BJ (cell line): ENCODE measurements at regions not wholly inside any gene's neighbourhood (a gene's known extent, or its start where the extent isn't known, plus 50 kb on each side); places are given as distances from the start of the nearest gene placed in this dataset.

Experiments
- CTCF ChIA-PET: fragments of 350-600 bp; formaldehyde crosslinking; extraction: SDS; loops from one replicate; lab custom pipeline; 2021; ENCODE audit warnings: antibody characterized with exemption, inconsistent platforms; lab: Yijun Ruan, JAX
- POLR2A ChIA-PET: fragments of 300-600 bp; sonication (Branson Sonifier 250); formaldehyde crosslinking; extraction: SDS; loops from one replicate; lab custom pipeline; 2021; ENCODE audit warnings: antibody characterized with exemption; lab: Charles Lee
- DNase-seq: peaks from one replicate; pipeline ENCODE4 v3.0.0-alpha.2; 2011; ENCODE audit warnings: low read depth
- H3K27me3 ChIP-seq: 2 replicates; pipeline ENCODE4 v1.6.0; 2011; ENCODE audit warnings: low read length; ENCODE audit not compliant: control insufficient read depth, insufficient read depth
- H3K36me3 ChIP-seq: 2 replicates; pipeline ENCODE4 v1.5.1; 2011; ENCODE audit warnings: low read length; ENCODE audit not compliant: control insufficient read depth, insufficient read depth
- H3K4me3 ChIP-seq: 2 replicates; pipeline ENCODE4 v1.5.1; 2011; ENCODE audit warnings: low read depth, mild to moderate bottlenecking, control low read depth, low read length
- TF ChIP-seq, protein P1 (sequence below): IDR thresholded peaks from 2 replicates; pipeline ENCODE4 v1.5.1; 2011; ENCODE audit warnings: low read depth, mild to moderate bottlenecking, control low read depth, inconsistent platforms, low read length, moderate library complexity; ENCODE audit not compliant: insufficient read depth

DNA sequence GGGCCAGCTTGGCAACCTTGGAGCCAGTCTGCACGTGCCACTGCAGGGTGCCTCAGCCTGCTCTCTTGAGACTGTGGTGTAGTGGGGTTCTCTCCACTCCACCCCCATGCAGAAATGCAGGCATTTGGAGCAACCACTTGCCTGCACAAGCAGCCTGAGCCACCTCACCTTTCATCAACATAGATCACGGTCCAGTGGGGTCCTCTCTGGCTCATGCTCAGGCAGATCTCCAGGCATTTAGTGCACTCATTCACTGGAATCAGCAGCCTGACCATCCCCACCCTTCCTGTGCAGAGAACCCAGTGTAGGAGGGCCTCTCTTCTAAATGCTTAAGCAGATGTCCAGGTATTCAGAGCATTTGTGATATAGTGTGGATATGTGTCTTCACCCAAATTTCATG lies 2330.1 kb downstream of the PCDH9 start:
- ChIA-PET POLR2A (no interaction called here), CTCF (no interaction called here)
- H3K36me3 ChIP-seq: no peaks in the 10 kb centered on the region
- no peak for DNase-seq
- no peak overlapping the region for H3K4me3 ChIP-seq
- no peaks in the 10 kb centered on the region for H3K27me3 ChIP-seq
- TF ChIP-seq, protein P1, sequence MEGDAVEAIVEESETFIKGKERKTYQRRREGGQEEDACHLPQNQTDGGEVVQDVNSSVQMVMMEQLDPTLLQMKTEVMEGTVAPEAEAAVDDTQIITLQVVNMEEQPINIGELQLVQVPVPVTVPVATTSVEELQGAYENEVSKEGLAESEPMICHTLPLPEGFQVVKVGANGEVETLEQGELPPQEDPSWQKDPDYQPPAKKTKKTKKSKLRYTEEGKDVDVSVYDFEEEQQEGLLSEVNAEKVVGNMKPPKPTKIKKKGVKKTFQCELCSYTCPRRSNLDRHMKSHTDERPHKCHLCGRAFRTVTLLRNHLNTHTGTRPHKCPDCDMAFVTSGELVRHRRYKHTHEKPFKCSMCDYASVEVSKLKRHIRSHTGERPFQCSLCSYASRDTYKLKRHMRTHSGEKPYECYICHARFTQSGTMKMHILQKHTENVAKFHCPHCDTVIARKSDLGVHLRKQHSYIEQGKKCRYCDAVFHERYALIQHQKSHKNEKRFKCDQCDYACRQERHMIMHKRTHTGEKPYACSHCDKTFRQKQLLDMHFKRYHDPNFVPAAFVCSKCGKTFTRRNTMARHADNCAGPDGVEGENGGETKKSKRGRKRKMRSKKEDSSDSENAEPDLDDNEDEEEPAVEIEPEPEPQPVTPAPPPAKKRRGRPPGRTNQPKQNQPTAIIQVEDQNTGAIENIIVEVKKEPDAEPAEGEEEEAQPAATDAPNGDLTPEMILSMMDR: no peak

DNA sequence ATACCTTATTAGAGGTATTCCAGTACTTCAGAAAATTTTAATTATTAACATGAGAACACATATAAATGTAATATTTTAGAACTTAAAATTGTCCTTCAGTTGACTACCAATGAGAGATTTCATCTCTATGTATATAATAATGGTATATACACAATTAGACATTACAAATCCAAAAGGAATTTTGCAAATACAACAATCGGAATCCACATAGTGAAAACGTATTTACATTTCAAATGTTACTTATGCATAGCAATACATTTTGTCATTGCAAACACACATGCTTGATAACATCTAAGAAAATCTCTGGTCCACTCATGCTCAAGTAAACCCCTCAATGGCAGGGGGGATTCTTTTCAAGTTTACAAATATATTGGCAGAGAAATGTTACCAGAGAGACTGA lies 2345.2 kb downstream of the PCDH9 start:
- POLR2A ChIA-PET: no interaction called here
- H3K4me3 ChIP-seq: no peak overlapping the region
- TF ChIP-seq, protein P1: no peak
- DNase-seq: no peak
- no peaks in the 10 kb centered on the region for H3K27me3 ChIP-seq
- CTCF ChIA-PET: interaction anchor here (0.6 kb wide), 1 partner anchor 645 kb away, joined by 3 read pairs; no protein-coding TSS in a partner anchor
- no peaks in the 10 kb centered on the region for H3K36me3 ChIP-seq

DNA sequence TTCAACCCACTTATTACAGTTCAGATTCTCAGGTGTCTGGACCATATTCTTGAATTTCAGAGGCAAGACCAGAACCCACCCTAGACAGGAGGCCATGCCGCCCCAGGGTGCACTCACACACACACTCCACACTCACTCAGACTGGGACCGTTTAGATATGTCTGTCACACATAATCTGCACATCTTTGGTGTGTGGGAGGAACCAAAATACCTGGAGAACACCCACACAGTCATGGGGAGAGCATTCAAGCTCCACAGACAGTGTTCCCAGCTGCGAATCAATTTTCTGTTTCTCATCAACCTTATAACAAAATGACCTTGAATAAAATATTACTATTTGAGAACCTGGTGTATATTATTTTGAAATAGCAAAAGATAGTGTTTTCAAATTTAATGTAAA lies 2353.0 kb downstream of the PCDH9 start:
- no peaks in the 10 kb centered on the region for H3K27me3 ChIP-seq
- H3K36me3 ChIP-seq: no peaks in the 10 kb centered on the region
- CTCF ChIA-PET: no interaction called here
- TF ChIP-seq, protein P1: no peak
- no peak overlapping the region for H3K4me3 ChIP-seq
- no peak for DNase-seq
- POLR2A ChIA-PET: no interaction called here

DNA sequence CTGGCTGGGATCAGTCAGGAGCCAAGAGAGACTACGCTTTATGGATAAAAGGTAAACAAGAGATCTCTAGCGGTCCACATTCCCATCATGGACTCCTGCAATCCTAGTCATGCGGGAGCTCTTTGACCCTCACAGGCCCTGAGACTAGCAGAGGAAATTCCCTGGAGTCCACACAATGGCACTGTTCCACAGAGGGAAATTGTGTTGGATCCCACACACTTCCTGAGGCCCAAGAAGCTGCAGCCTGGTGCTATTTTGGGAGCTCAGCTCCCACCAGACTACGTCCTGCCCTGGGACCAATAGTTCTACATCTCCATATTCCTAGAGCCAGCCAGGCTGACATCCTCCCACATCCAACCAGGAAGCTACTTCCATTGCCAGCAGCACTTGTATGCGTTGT lies 2358.4 kb downstream of the PCDH9 start:
- H3K4me3 ChIP-seq: no peak overlapping the region
- no peaks in the 10 kb centered on the region for H3K36me3 ChIP-seq
- DNase-seq: no peak
- ChIA-PET CTCF (interaction anchor here (1.3 kb wide), 1 partner anchor 11 kb away, joined by 3 read pairs; no protein-coding TSS in a partner anchor), POLR2A (no interaction called here)
- TF ChIP-seq, protein P1: no peak
- H3K27me3 ChIP-seq: no peaks in the 10 kb centered on the region

DNA sequence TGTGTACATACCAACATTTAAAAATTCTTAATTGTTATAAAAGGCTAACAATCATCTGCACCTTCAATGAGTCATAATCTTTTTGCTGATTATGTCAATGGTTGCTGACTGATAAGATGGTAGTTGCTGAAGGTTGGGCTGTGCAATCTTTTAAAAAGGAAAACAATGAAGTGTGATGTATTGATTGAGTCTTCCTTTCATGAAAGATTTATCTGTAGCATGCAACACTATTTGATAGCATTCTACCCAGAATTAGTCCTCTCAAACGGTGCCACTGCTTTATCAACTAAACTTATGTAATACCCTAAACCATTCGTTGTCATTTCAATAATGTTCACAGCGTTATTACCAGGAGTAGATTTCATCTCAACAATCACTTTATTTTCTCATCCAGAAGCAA lies 2360.6 kb downstream of the PCDH9 start:
- CTCF ChIA-PET: interaction anchor here (0.6 kb wide), 1 partner anchor 337 kb away, joined by 3 read pairs; no protein-coding TSS in a partner anchor
- no peak for DNase-seq
- POLR2A ChIA-PET: no interaction called here
- no peaks in the 10 kb centered on the region for H3K36me3 ChIP-seq
- no peaks in the 10 kb centered on the region for H3K27me3 ChIP-seq
- TF ChIP-seq, protein P1: no peak
- H3K4me3 ChIP-seq: no peak overlapping the region
